Nephron (organoid): ENCODE measurements at regions not wholly inside any gene's neighbourhood (a gene's known extent, or its start where the extent isn't known, plus 50 kb on each side); places are given as distances from the start of the nearest gene placed in this dataset.

Experiments
- H3K27ac Mint-ChIP-seq, 3 experiments: 2 replicates each; pipeline ENCODE4 v1.8.0; 2020; ENCODE audit warnings: mixed read lengths in 3 of 3, mild to moderate bottlenecking in 2 of 3, moderate library complexity in 1 of 3
- H3K27me3 Mint-ChIP-seq: 2 replicates; pipeline ENCODE4 v1.8.0; 2021; ENCODE audit warnings: low read depth, mild to moderate bottlenecking, moderate library complexity, mixed read lengths
- H3K36me3 Mint-ChIP-seq: 2 replicates; pipeline ENCODE4 v1.8.0; 2020; ENCODE audit warnings: low read depth, mixed read lengths
- H3K4me1 Mint-ChIP-seq: 2 replicates; pipeline ENCODE4 v1.8.0; 2020; ENCODE audit warnings: mixed read lengths
- H3K4me3 Mint-ChIP-seq, 3 experiments: 2 replicates each; pipeline ENCODE4 v1.8.0; 2020; ENCODE audit warnings: mild to moderate bottlenecking in 3 of 3, mixed read lengths in 3 of 3, moderate library complexity in 2 of 3
- H3K9me3 Mint-ChIP-seq: 2 replicates; pipeline ENCODE4 v1.8.0; 2020; ENCODE audit warnings: mixed read lengths
- TF ChIP-seq, protein P1 (sequence below), 3 experiments: fragments of 200-600 bp; sonication (generic); IDR thresholded peaks; one replicate each; pipeline ENCODE4 v1.5.0; 2021; ENCODE audit warnings: antibody characterized with exemption in 3 of 3; ENCODE audit not compliant: unreplicated experiment in 3 of 3

DNA sequence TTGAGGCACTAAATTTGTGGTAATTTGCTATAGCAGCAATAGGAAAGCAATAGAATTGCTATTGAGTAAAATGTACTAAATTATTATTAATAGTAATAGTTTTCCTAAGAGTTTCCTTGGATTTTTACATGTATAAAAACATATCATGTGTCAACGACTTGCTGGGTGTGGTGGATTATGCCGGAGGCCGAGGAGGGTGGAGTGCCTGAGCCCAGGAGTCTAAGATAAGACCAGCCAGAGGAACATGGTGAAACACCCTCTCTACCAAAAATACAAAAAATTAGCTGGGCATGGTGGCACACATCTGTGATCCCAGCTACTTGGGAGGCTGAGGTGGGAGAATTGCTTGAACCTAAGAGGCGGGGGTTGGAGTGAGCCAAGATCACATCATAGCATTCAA, 749.9 kb downstream of the TBL1XR1 start:
- Mint-ChIP-seq H3K4me3 (no peak overlapping the region), H3K27ac (no peak overlapping the region), H3K9me3 (peaks cover 10% of the 10 kb centered on the region), H3K4me1 (no peaks in the 10 kb centered on the region), H3K36me3 (no peaks in the 10 kb centered on the region), H3K27me3 (no peaks in the 10 kb centered on the region)
- TF ChIP-seq, protein P1, sequence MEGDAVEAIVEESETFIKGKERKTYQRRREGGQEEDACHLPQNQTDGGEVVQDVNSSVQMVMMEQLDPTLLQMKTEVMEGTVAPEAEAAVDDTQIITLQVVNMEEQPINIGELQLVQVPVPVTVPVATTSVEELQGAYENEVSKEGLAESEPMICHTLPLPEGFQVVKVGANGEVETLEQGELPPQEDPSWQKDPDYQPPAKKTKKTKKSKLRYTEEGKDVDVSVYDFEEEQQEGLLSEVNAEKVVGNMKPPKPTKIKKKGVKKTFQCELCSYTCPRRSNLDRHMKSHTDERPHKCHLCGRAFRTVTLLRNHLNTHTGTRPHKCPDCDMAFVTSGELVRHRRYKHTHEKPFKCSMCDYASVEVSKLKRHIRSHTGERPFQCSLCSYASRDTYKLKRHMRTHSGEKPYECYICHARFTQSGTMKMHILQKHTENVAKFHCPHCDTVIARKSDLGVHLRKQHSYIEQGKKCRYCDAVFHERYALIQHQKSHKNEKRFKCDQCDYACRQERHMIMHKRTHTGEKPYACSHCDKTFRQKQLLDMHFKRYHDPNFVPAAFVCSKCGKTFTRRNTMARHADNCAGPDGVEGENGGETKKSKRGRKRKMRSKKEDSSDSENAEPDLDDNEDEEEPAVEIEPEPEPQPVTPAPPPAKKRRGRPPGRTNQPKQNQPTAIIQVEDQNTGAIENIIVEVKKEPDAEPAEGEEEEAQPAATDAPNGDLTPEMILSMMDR (IDR thresholded peaks at IDR 0.05; ENCODE audit: unreplicated experiment in 3 of 3) = no peak

DNA sequence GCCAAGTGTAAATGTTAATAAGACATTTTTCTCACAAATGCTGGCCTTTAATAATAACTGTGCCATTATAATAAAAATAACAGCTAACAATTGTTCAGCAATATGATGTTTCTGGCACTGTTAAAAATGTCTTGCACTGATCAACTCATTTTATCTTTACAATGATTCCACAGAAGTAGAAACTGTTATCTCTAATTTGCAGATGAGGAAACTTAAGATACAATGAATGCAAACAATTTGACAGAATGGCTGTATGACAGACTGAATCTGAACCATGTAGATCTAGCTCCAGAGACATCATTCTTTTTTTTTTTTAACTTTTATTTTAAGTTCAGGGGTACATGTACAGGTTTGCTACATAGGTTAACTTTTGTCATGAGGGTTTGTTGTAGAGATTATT, 755.0 kb downstream of the TBL1XR1 start:
- Mint-ChIP-seq H3K27me3 (no peaks in the 10 kb centered on the region), H3K36me3 (no peaks in the 10 kb centered on the region), H3K27ac (no peak overlapping the region), H3K4me3 (no peak overlapping the region), H3K9me3 (no peaks in the 10 kb centered on the region), H3K4me1 (no peaks in the 10 kb centered on the region)
- TF ChIP-seq, protein P1 (IDR thresholded peaks at IDR 0.05; ENCODE audit: unreplicated experiment in 3 of 3) = no peak

DNA sequence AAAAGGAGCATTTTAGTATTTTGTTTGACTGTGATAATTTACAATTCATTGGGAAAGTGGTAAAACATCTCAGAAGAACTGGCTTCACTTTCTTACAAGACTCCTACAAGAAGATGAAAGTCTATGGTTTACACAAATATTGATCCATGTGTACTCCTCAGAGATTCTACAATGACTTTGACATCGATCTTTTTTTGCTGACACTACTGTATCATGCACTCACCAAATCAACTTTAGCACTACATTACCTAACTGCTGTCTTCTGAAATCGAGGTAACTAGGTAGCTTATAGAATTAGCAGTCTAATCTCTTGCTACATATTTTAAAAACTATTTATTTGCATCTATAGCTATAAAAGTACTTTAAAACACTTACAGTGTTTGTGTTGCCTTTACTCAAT, 757.6 kb downstream of the TBL1XR1 start:
- H3K4me1 Mint-ChIP-seq = no peaks in the 10 kb centered on the region
- TF ChIP-seq, protein P1 (IDR thresholded peaks at IDR 0.05; ENCODE audit: unreplicated experiment in 3 of 3) = no peak
- H3K4me3 Mint-ChIP-seq = no peak overlapping the region
- H3K27ac Mint-ChIP-seq = no peak overlapping the region
- H3K9me3 Mint-ChIP-seq = no peaks in the 10 kb centered on the region
- no peaks in the 10 kb centered on the region for H3K36me3 Mint-ChIP-seq
- no peaks in the 10 kb centered on the region for H3K27me3 Mint-ChIP-seq

DNA sequence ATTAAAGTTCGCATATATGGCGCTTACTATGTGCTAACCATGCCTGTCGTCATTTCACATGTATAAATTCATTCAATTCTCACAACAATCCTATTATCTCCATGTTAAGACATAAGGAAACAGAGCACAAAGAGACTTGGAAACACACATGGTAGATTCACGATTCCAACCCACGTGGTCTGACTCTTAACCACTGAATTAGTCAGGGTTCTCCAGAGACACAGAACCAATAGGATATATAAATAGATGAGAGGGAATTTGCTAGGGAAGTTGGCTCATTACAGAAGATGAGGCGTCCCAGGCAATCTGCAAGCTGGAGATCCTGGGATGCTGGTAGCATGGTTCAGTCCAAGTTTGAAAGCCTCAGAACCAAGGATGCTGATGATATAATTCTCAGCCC, 765.3 kb downstream of the TBL1XR1 start:
- peaks cover 4% of the 10 kb centered on the region for H3K4me1 Mint-ChIP-seq
- H3K27ac Mint-ChIP-seq = no peak overlapping the region
- no peaks in the 10 kb centered on the region for H3K27me3 Mint-ChIP-seq
- no peaks in the 10 kb centered on the region for H3K36me3 Mint-ChIP-seq
- no peak overlapping the region for H3K4me3 Mint-ChIP-seq
- H3K9me3 Mint-ChIP-seq = no peaks in the 10 kb centered on the region
- TF ChIP-seq, protein P1 (IDR thresholded peaks at IDR 0.05; ENCODE audit: unreplicated experiment in 3 of 3) = no peak

DNA sequence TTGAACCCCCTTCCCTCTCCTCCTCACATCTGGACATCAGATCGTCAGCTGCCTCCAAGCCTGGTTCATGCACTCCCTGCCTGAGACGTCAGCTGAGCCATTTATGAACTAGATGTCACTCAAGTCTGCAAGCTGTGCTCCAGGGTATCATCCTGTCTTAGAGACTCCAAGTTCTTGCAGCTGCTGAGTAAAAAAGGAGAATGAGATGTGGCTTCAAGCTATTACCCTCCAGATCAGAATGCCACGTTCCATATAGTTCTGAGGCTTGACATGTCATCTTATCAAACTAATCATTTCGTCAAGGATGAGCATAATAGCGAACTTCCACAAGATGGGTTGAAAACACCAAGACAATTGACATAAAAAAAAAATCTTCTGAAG, 766.3 kb downstream of the TBL1XR1 start:
- Mint-ChIP-seq H3K27me3 (no peaks in the 10 kb centered on the region), H3K27ac (peak overlapping the region in 1 of 3 experiments; percentile 13), H3K36me3 (no peaks in the 10 kb centered on the region), H3K9me3 (no peaks in the 10 kb centered on the region), H3K4me1 (peaks cover 4% of the 10 kb centered on the region), H3K4me3 (no peak overlapping the region)
- TF ChIP-seq, protein P1 (IDR thresholded peaks at IDR 0.05; ENCODE audit: unreplicated experiment in 3 of 3) = no peak

DNA sequence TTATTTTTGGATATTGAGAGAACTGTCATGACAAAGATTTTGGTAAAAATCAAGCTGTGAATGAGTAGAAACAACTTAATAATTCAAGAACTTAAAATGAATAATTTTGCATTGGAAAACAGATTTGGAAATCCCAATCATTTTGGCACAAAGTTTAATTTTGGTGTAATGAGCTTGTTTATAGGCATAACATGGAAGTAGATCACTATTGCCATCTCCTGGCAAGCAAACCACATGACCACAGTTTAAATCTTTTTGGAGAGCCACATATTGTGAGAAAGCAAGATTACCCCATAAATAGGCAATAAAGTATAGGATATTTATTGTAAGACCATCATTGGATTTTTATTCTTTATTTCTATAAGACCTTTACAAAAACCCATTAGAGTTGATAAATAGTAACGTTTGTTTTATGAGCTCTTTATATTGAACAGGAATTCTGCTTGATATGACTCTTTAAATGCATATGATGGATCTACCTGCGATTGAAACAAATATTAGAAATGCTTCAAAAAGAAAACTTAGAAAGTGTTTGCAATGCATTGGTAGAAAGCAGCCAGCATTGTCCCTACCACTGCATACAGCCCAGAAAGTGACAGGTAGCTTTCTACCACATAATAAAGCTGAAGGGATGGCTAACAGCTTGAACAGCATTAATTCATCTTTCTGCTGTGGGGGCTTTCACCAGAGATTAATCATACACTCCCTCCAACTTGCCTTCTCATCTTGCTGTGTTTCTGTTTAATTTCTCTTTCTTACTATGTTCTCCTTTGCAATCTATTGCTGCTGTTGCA, 766.8 kb downstream of the TBL1XR1 start:
- H3K36me3 Mint-ChIP-seq = no peaks in the 10 kb centered on the region
- TF ChIP-seq, protein P1 (IDR thresholded peaks at IDR 0.05; ENCODE audit: unreplicated experiment in 3 of 3) = peak; percentile 63 to 87 (median 80)
- H3K4me3 Mint-ChIP-seq = no peak overlapping the region
- no peaks in the 10 kb centered on the region for H3K27me3 Mint-ChIP-seq
- H3K4me1 Mint-ChIP-seq = peaks cover 4% of the 10 kb centered on the region
- peak overlapping the region in 1 of 3 experiments; percentile 13 for H3K27ac Mint-ChIP-seq
- H3K9me3 Mint-ChIP-seq = no peaks in the 10 kb centered on the region
